HL-60/S4 treated with retinoic acid at 250 ng/mL for 4 days and 3 days (cell line): ENCODE measurements at regions not wholly inside any gene's neighbourhood (a gene's known extent, or its start where the extent isn't known, plus 50 kb on each side); places are given as distances from the start of the nearest gene placed in this dataset.

Source experiments
- in situ Hi-C: fragments of 300-500 bp; cut with MboI; formaldehyde crosslinking; loops from 2 replicates; pipeline ENCODE4 v1.7.0; 2022; ENCODE audit warnings: low sequenced_read_pairs

DNA sequence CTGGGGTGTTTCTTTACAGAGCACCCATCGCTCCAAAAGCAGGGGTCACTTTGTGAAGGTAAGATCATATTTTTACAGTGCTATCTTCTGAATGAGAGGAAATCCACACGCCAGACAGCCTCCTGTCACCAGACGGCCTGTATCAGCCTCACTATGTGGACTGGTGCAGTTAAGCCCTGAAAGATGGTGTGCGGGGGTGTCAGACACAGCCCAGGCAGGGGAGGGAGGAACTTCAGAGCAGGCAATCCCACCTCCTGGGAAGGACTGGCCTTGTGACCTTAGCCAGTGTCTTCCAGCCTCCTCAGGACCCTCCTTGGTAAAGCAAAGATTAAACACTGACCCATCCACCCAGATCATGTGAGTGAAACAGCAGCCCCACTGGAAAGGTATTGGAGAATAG is 249.4 kb upstream of the CTAGE1 start:
- in situ Hi-C loops = no loop called here

DNA sequence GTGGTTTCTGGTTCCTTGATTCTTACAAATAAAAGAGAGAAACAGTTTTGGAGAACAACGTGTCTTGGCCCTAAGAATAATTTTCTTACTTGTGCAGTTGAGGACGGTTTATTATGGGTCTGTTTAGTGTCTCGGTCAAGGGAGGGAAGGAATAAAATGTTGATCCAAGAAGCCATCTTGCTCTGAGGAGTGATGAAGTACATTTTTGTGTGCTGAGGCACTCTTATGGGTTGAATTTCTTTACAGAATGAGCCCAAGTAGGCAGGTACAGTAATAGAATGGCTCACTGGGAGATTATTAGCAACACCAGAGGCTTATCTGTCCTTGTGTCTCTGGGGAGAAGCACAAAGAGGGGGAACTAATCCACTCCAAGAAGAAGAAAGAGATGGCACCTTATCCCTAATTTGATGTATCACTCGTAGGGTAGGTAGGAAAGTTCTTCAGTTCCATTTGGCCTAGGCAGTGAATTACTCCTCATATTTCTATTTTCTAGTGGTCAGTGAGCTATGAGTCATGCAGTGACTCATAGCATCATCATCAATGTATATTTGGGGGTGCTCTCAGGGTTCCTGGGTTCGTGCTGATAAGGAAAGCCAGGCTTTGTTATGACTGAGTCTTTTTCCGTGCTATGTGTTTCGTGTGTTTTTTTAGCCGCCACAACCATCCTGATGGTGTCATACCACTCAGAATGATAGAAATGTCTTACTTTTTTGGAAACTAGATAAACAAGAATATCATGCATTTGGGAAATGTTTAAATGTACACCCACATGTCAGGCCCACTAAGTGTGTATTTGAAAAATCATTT is 250.1 kb upstream of the CTAGE1 start:
- in situ Hi-C loops = no loop called here

DNA sequence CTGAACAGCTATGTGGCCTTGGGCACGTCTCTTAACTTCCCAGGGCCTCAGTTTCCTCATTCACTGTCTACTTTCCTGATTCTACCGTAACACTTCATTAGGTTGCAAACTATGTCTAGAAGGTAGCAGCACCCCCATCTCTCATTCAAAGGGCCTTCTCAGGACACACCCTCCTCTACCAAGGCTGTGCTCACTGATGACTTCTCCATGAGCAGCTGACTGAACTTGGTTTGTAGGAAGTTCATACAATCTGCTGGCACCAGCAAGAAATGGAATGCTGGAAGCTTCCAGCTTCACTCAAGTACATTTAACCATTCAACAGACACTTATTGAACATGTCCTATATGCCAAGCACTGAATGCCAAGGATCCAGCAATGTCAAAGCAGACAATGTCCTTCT is 250.8 kb upstream of the CTAGE1 start:
- in situ Hi-C loops = no loop called here

DNA sequence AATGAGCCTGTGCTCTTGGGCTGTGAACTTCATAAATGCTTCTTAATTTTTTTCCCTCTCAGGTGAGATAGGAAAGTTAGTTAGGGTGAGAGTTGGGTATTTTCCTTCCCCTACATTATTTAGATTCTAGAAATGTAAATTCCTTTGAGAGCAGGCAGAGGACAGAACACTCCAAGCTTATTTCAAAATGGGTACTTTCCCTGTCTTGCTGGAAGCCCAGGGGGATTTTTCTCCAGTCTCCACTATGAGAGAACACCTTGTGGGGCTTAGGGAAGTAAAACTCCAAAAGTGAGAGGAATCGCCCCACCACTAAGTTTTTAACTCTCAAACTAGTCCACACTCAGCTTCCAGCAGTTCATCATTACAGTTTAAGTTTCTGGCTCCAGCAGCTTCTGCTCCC is 253.2 kb upstream of the CTAGE1 start:
- in situ Hi-C loops = no loop called here

DNA sequence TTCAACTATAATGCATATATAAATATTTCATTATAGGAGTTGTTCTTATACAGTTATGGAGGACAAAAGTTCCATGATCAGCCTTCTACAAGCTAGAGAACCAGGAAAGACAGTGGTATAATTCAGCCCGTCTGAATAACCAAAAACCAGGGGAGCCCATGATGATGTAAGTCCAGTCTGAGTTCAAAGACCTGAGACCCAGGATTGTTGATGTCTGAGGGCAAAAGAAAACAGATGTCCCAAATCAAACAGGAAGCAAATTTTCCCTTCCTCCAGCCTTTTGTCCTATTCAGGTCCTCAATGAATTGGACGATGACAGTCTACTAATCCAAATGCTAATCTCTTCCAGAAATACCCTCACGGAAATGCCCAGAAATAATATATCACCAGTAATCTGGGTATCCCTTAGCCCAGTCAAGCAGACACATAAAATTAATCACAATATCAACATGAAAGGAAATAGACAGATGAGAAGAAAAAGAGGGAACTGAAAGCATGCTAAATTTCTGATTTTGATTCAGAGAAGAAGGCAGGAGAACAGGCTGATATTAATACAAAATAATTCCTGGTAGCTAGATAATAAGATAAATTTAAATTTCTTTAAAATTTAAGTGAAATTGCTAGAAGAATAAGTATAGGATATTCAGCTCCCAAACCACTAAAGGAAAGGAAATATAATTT is 255.6 kb upstream of the CTAGE1 start:
- in situ Hi-C loops = no loop called here

DNA sequence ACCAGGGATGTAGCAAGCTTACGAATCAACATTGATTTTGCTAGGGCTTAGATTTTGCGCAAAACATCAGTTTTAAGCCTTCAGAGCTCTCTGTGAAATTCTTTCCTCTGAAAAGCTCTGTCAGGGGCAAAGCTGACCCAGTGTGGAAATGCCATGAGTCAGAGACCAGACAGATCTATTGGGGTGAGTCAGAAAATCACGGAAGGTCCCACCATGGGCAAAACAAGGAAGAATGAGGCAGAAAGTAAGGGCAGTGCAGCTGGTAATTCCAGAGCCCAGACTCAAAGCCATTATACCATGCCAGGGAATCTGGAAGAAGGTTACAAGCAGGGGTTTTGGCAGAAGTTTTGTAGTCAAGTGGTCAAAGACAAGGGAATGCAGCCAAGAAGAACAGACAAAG is 256.6 kb upstream of the CTAGE1 start:
- in situ Hi-C loops = no loop called here

DNA sequence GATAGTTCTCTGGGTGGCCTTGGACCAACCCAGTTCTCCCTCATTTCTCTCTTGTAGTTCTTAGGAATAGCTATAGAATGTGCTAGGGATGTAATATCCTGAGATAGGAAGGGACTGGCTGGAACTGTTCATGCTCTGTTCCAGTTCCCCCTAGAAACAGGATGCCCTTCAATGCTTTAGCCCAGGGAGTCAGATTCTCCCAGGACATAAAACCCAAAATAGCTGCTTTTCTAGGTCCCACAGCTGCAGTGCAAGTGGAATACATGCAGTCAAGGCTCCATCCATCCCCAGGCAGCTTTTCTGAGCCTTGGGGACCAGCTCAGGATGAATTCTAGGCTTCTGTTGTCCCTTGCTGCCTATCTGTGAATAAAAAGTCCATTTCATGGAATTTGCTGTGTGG is 257.3 kb upstream of the CTAGE1 start:
- in situ Hi-C loops = no loop called here

DNA sequence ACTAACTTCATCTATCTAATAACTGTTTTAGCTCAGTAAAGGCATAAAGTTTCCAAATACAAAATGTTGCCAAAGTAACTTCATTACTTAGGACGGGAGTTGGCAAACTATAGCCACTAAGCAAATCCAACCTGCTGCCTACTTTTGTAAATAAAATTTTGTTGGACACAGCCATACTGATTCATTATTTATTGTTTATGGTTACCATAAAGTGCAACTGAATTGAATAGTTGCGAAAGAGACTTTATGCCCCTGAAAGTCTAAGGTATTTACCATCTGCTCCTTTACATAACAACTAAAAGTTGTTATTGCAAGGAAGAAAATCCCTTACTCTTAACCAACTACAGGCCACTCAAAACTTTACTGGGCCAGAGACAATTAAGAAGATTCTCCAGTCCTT is 256.7 kb upstream of the RBBP8 start:
- in situ Hi-C loops = no loop called here

DNA sequence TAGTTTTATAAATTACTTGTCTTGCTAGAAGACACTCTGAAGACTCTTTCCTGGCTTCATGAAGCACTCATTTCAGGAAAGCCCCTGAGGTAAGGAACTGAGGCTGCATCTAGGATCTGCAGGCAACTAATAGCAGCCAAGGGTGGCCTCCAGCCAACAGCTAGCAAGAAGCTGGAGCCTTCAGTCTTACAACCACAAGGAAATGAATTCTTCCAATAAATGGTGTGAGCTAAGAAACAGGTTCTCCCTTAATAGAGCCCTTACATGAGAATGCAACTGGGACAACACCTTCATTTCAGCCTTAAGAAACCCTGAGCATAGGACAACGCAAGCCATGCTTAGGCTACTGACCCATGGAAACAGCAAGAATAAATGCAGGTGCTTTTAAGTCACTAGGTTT is 254.6 kb upstream of the RBBP8 start:
- in situ Hi-C loops = no loop called here

DNA sequence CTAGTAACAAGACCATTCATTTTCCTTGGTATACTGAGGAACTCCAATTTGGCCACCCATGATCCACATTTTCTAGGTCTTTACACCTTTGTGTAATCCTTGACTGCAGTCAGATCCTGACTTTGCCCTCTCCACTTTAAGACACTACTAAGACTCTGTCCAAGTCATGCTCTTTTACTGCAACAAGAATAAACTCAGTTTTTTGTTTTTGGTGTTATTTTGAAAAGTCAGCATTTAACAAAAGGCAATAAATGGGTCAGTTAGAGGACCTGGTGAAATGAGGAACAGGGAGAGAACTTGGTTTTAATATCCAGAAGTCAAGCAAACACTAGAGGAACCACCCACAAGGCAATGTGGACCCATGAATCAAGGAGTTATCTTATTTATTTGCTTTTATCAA is 252.2 kb upstream of the RBBP8 start:
- in situ Hi-C loops = no loop called here

DNA sequence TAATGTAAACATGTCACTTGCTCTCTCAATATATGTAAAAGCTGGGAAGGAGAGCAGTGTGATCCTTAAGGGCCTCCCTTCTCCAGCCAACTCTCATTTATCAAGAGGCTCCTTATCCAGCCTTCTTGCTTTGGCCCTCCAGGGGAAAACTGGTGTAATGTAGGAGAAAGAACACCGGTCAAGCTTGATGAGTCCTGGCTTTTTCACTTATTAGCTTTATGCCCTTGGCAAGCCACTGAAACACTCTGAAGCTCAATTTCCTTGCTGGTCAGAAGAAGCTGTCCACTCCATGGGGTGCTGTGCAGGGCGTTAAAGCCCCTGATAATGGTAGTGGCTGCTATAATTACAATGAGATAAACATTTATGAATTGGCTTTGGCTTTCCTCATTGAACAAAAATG is 251.2 kb upstream of the RBBP8 start:
- in situ Hi-C loops = no loop called here

DNA sequence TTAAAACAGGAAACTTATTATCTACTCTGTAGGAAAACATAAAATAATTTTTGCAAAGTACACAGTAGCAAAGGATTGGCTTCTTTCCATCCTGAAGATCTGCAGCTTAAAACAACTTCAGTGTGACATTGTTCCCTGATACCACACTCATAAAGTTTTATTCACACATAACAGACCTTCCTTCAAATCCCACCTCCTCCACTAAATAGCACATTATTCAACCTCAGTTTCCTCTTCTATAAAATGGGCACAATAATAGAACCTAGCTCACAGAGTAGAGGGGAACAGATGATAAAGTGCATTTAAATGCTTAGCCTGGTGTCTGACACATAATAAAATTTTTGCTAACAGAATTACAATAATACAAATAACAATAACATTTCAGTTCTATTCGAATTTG is 250.4 kb upstream of the RBBP8 start:
- in situ Hi-C loops = no loop called here

DNA sequence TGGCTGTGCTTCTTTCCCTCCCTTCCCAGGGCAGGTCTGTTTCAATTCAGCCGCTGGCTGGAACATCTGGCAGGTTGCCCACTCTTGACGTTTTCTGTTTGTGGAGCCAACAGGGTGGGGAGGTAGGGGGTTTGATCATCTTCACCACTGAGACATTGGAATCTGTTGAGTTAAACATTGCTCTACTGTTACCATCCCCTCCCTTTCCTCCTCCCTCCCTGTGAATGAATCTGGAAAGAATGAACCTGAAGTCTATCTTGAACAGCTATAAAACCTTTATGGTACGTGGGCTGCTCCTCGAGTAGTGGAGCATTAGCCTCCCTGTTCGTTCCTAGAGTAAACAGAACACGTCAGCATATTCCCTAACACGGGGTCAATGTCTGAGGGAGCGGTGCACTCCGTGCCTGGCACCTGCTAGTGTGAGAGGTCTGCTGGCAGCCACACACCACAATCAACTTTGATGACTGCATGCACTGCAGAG is 249.9 kb upstream of the RBBP8 start:
- in situ Hi-C loops = no loop called here

DNA sequence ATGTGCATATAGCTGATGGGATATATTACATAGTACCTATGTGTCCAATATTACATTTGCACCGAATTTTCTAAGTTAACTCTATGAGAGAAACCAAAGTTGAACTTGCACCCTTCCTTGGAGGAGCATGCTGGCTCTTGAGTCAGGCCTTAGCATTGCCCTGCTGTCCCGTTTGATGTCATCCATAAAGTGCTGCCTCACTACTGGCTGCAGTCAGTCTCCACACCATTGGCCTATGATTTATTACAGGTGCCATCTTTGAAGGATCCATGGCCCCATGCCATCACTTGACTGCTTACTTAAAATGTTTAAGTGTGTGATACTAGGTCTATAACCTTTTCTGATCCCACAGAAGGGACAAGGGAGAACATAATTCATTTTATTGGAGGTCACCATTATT is 249.3 kb upstream of the RBBP8 start:
- in situ Hi-C loops = no loop called here

DNA sequence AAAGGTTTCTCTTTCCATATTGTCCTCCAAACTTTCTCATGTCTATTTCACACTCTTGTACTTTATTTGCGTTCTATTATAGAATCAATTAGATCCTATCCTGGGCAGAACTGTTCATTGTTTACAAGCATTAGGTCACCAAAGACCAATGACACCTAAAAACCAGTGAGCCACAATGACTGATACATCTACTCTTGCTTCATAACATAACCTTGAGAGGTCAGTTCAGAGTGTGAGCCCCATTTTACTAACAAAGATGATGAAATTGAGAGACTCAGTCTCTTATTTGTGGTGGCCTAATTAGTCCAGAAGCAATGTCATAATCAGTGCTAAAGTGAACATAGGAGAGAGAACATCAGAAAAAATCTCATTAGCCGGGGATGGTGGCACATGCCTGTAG is 248.9 kb upstream of the RBBP8 start:
- in situ Hi-C loops = no loop called here

DNA sequence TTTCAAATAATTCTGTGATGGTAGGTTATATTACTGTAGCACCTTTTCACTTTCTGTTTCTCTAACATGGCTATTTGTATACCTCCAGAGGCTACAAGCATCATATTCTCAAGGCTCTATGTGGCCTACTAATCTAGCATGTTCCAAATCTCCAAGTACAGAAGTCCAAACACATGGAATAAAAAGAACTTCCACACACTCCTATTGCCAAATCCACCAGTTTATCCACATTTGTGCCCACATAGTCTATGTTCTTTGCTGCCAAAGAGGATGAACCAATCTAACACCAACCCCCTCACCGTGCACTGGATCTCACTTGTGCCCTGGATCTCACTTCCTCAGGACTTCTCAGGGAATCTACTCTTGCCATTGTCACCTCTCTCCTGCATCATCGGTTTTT is 247.3 kb upstream of the RBBP8 start:
- in situ Hi-C loops = no loop called here

DNA sequence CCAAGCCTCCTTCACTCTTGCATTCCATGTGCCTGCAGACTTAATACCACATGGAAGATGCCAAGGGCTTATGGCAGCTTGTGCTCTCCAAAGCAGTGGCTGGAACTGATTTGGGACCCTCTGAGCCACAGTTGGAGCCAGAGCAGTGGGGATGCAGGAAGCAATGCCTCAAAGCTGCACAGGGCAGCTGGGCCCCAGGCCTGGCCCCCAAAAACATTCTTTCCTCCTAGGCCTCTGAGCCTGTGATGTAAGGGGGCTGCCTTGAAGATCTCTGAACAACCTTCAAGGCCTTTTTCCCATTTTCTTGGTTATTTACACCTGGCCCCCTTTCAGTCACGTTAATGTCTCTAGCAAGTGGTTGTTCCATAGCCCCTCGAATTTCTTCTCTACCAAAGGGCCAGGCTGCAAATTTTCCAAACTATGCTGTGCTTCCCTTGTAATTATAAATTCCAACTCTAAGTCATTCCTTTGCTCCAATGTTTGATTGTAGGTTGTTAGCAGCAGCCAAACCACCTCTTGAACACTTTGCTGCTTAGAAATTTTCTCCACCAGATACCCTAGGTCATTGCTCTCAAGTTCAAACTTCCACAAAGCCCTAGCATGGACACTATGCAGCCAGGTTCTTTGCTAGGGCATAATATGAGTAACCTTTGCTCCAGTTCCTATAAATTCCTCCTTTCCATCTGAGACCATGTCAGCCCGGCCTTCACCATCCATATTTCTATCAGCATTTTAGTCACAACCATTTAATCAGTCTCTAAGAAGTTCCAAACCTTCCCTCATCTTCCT is 245.0 kb upstream of the RBBP8 start:
- in situ Hi-C loops = no loop called here

DNA sequence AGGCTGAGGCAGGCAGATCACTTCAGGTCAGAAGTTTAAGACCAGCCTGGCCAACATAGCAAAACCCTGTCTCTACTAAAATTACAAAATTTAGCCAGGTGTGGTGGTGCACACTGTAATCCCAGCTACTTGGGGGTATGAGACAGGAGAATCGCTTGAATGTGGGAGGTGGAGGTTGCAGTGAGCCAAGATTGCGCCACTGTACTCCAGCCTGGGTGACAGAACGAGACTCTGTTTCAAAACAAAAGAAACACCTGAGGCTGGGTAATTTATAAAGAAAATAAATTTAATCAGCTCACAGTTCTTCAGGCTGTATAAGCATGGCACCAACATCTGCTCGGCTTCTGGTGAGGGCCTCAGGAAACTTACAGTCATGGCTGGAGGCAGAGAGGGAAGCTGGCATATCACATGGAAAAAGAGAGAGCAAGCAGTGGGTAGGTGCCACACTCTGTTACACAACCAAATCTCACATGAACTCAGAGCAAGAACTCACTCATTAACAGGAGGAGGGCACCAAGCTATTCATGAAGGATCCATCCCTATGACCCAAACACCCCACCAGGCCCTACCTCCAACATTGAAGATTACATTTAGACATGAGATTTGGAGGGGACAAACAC is 244.1 kb upstream of the RBBP8 start:
- in situ Hi-C loops = no loop called here

DNA sequence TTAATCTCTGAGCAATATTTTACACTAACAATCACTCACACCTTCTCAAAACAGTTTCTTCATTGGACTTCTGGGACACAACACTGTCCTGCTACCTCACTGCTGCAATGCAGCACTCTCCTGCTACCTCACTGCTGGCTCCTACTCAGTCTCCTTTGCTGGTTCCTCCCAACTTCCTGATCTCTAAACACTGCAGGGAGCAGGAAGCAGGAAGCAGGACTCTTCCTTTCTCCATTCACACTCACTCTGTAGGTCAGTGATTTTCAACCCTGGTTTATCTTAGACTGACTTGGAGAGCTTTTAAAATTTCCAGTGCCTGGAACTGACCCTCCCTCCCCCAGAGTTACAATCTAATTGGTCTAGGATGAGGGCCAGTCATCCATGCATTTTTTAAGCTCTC is 243.4 kb upstream of the RBBP8 start:
- in situ Hi-C loops = no loop called here

DNA sequence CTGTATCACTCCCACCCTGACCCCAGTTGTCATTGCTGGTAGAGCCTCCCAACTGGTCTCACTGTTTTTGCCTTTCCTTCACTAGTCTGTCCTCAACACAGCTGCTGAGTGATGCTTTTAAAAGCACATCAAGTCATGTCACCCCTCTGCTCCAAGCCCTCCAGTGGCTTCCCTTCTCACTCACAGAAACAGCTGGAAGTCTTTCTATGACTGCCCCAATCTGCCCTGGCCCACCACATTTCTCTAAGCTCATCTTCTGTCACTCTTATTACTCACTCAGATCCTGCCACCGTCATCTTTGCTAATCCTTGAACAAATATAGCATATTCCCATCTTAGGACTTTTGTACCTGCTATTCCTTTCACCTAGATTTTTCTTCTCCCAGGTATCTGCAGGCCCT is 242.6 kb upstream of the RBBP8 start:
- in situ Hi-C loops = no loop called here

DNA sequence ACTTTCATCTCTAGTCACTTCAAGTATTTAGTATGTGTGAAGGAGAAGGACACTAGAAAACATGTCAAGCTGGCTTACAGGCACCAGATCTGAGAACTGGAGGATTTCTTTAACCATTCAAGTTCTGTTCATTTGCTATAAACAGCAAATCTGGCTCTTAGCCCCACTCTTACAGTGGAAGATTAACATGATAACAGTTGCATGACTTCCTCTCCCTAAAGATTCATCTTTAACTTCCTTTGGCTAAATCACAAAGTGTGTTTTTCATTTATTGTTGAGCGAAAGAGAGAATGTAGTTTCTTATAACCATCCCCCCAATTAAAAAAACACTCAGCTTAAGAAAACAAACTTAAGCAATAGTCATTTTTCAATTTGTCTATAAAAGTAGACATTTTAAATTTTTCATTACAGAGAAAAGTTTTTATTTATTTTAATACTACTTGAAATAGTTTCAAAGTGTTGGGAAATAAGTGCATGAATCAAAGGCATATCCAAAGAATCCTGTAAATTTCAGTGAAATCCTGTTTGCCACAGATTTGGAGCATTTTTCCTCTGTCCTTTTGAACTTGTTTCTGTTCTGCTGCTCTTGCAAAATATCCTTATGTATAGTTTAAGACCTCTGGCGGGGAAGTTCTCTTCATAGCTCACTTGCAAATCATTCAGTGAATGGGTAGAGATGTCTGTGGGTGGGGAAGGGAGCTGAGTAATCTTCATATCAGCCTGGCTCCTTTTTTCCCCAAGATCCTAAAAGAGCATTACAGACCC is 241.0 kb upstream of the RBBP8 start:
- in situ Hi-C loops = no loop called here
